Fibroblast of the aortic adventitia (primary cell): ENCODE measurements at regions not wholly inside any gene's neighbourhood (a gene's known extent, or its start where the extent isn't known, plus 50 kb on each side); places are given as distances from the start of the nearest gene placed in this dataset.

Experiments used
- DNase-seq: peaks from one replicate; pipeline ENCODE4 v3.0.0-alpha.2; 2010; ENCODE audit warnings: low read depth
- H3K4me3 ChIP-seq: 2 replicates; pipeline ENCODE4 v1.5.1; 2011; ENCODE audit warnings: low read depth, mild to moderate bottlenecking, control low read depth, low read length, moderate library complexity
- CTCF ChIP-seq: IDR thresholded peaks from 2 replicates; pipeline ENCODE4 v1.5.1; 2011; ENCODE audit warnings: mild to moderate bottlenecking, low read length, control low read depth, inconsistent platforms; ENCODE audit not compliant: insufficient read depth

- TF ChIP-seq CTCF, result no peak
- no peak overlapping the region for H3K4me3 ChIP-seq
- peak; percentile 96 for DNase-seq
Measured at GRCh38 chr5:135194573-135195269, 160.7 kb upstream of the PITX1 start.

- no peak overlapping the region for H3K4me3 ChIP-seq
- no peak for DNase-seq
- no peak for TF ChIP-seq CTCF
Measured at GRCh38 chr5:135194126-135194488, 160.1 kb upstream of the PITX1 start.

- no peak for TF ChIP-seq CTCF
- peak; percentile 77 for DNase-seq
- no peak overlapping the region for H3K4me3 ChIP-seq
Measured at GRCh38 chr5:135193213-135194125, 159.4 kb upstream of the PITX1 start.

- no peak for DNase-seq
- no peak overlapping the region for H3K4me3 ChIP-seq
- no peak for TF ChIP-seq CTCF
Measured at GRCh38 chr5:135192351-135192750, 158.3 kb upstream of the PITX1 start.

- DNase-seq, result peak; percentile 57
- peak; percentile 93 for TF ChIP-seq CTCF
- peak overlapping the region; percentile 53 for H3K4me3 ChIP-seq
Measured at GRCh38 chr5:135191084-135191826, 157.2 kb upstream of the PITX1 start.

- no peak for DNase-seq
- no peak overlapping the region for H3K4me3 ChIP-seq
Measured at GRCh38 chr5:135190416-135191083, 156.5 kb upstream of the PITX1 start.

More at GRCh38 chr5:135190416-135191083, 156.5 kb upstream of the PITX1 start:
- no peak for TF ChIP-seq CTCF
